ENCODE measurements at regions not wholly inside any gene's neighbourhood (a gene's known extent, or its start where the extent isn't known, plus 50 kb on each side); places are given as distances from the start of the nearest gene placed in this dataset.
"Not testable (repeated sequence)": the region's sequence is repeated elsewhere in the genome, so short reads cannot be mapped to it uniquely, and the experiment has no call there.

DNA sequence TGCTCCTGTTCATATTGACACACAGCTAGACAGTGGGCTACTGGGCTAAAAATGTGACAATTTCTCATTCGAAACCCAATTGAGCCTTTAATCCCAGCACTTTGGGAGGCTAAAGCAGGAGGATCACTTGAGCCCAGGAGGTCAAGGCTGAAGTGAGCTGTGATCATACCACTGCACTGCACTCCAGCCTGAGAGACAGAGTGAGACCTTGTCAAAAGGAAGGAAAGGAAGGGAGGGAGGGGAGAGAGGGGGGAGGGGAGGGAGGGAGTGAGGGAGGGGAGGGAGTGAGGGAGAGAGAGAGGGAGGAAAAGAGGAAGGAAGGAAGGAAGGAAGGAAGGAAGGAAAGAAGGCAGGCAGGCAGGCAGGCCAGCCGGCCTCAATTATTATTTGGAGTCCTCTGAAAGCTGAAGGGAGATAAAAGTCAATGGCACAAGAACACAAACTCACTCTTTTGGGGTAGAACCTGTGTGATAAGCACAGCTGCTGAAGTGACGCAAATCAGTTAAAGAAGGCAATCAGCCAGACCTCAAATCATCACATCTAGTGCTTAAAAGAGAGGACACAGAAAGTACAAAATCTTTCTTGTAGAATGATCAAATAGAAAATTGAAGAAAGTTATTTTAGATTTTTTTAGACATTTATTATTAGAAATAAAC is 98.1 kb downstream of the CCDC71L start:
- no peak for DNase-seq (ENCODE audit: low spot score)

DNA sequence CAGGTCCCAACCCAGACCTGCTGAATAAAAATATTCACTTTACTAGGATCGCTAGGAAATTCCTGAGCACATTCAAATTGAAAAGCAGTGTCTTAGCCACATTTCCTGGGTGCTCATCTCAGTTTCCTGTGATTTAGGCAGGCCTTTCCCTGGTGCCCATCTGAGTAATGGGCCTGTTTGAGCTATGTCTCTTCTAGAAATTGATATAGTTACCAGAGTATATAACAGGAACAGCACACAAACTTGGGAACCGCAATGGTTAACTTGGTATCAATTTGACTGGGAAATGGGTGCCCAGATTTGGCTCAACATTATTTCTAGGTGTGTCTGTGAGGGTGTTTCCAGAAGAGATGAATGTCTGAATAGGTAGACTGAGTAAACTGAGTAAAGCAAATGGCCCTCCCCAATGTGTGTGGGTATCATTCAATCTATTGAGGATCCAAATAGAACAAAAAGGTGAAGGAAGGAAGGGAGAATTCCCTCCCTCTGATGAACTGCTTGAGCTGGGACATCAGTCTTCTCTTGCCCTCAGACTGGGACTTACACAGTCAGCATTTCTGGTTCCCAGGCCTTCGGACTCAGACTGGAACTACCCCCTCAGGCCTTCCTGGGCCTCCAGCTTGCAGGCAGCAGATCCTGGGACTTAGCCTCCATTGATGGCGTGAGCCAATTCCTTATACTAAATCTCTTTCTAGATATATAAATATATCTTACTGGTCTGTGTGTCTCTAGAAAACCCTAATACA is 99.1 kb downstream of the CCDC71L start:
- no peak for DNase-seq (ENCODE audit: low spot score)

DNA sequence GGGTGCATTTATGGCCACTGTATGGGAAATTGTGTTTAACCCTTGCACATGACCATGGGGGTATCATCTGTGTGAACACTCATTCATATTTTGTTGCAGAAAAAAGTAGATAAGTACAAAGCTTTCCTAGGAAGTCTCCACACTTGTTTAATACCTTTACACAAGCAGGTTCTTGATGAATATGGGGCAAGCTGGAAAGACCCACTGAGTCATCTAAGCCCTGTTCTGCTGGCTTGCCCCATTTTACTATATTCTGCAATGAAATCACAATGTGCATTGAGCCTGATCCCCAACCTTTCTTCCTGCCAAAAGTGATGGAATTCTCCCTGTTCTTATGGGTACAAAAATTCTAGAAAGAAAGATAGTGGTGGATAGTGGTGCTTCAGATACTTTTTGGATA is 99.8 kb downstream of the CCDC71L start:
- no peak for DNase-seq (ENCODE audit: low spot score)

DNA sequence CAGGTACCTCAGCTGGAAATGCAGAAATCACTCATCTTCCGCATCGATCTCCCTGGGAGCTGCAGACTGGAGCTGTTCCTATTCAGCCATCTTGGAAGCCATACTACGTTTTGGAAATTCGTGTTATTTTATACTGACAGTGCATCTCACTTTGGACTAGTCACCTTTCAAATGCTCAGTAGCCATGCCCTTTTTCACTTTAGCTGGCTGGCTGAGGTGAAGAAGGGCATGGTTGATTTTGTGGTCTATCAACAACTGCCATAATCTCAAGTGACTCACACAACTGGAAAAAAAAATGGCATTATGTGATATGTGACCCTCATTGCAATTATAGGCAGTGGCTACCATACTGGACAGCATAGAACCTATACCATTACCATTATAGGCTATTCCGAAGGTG is 100.5 kb downstream of the CCDC71L start:
- no peak for DNase-seq (ENCODE audit: low spot score)

DNA sequence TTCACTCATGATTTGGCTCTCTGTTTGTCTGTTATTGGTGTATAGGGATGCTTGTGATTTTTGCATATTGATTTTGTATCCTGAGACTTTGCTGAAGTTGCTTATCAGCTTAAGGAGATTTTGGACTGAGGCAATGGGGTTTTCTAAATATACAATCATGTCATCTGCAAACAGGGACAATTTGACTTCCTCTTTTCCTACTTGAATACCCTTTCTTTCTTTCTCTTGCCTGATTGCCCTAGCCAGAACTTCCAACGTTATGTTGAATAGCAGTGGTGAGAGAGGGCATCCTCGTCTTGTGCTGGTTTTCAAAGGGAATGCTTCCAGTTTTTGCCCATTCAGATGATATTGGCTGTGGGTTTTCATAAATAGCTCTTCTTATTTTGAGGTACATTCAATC is 104.7 kb downstream of the CCDC71L start:
- DNase-seq (ENCODE audit: low spot score): not testable (repeated sequence)

DNA sequence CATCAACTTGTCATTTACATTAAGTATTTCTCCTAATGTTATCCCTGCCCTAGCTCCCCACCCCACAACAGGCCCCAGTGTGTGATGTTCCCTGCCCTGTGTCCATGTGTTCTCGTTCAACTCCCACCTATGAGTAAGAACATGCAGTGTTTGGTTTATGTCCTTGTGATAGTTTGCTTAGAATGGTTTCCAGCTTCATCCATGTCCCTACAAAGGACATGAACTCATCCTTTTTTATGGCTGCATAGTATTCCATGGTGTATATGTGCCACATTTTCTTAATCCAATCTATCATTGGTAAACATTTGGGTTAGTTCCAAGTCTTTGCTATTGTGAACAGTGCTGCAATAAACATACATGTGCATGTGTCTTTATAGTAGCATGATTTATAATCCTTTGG is 106.3 kb downstream of the CCDC71L start:
- not testable (repeated sequence) for DNase-seq (ENCODE audit: low spot score)

DNA sequence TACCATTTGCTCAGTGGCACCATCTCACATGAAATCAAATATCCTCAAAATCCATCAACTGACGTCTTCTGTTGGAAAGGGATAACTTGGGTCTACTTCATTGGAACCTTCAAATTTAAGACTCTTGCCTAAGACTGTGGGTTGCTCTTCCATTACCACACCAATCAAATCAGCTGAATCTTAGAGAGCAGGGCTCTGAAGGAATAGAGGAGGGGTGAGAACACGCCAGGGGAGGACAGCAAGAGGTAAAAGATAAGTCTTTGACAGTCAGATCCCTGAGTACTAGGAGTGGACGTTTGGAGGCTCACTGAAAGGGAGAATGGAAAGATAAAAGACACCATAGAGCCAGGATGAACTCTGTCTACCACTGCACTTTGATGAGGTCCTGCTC is 107.5 kb downstream of the CCDC71L start:
- no peak for DNase-seq (ENCODE audit: low spot score)

DNA sequence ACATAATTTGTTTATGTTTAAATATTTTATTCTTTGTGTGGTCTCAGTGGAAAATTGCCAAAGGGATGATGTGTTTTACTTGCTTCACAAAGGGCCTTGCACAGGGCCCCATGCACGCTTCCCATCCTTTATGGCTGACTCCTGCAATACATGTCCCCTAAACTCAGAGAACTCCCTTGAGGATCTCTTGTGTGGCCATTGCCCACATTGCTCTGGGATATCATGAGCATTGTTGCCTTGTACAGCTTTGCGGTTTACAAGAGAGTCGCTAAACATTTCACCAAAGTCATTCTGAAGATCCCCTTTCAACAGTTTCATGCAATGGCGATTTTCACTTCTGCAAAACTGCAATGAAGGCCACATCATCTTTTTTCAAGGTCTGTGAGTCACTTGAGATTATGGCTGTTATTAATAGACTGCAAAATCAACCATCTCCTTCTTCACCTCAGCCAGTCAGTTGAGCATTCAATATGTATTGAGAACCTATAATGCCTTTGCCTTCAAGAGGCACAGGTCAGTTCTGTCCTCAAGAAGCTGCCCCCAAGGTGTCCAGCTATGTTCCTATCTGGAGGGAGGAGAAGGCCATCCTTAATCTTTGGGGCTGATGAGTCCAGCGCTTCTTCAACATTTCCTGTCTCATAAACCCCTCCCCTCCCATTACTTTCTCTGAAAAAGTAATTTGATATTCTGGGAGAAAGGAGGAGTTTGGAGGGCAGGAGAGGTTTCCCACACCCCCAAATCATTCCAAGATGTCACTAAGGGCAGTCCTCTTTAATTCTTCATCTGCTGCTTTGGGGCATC is 108.1 kb downstream of the CCDC71L start:
- no peak for DNase-seq (ENCODE audit: low spot score)

DNA sequence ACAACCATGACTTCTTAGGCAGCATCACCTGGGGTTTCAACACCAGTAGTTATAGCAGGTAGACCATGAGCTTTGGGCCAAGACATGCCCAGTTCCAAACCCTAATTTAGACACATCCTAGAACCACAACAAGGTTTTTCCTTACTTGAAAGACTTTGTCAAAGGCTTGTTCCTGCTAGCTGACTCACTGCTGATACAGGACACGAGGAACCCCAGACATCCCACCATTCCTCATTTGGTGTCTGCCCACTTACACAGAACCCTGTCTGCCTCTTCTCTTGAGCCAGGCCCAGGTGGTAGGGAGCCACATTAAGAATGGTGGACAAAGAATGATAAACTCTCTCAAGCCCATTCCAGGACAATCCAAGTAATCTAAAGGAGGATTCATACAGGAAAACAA is 109.0 kb downstream of the CCDC71L start:
- no peak for DNase-seq (ENCODE audit: low spot score)

DNA sequence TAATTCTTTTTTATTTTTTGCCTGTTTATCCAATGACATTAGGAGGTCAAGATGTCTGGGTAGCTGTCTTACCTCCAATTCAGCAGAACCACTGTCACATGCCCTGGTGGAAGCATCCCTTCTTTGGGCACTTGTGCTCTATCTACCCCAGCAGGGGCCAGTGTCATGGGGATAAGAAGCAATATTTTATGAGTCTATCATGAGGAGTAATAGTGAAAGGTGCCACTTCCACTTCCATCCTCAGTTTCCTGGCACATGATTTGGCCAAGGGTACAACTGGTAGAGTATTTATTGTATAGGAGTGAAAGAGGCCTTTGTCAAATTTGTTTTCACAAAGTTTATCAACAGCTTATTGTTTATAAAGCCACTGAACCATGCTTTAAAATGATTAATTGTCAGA is 112.5 kb downstream of the CCDC71L start:
- DNase-seq (ENCODE audit: low spot score): no peak

DNA sequence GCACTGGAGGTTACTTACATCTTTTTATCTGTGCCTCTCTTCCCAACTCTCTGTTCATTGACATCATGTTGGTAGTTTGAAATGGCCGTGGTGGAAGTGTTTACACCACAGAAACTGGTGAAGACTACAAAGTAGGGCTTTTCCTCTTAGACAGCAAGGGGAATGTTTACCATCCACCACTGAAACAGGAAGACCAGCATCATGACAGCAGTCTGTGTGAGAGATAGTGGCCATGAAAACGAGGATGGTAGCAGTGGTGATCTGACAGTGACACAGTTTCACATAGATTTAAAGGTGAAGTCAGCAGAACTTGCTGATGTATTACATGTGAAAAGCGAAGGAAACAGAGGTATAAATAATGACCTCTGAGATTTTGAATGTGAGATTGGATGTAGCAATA is 115.7 kb downstream of the CCDC71L start:
- no peak for DNase-seq (ENCODE audit: low spot score)

DNA sequence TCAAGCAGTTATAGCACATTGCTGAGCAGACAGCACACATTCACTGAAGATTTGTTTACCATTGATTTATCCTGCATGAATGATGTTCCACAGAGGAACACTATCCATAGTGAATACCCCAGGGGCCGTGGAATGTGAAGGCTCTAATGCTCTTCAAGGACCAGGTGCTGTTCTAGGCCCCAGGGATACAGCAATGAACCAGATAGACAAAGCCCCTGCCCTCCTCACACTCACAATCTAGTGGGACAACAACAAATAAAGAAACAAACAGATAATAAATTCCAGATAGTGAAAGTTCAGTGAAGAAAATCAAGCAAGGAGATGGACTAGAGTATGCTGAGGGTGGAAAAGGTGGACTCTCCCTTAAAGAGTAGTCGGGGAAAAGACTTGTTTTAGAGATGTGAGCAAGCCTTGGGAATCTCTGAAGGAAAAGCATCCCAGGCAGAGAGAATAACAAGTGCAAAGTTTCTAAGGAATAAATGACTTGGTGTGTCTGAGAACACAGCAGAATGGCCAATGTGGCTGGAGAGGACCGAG is 117.7 kb downstream of the CCDC71L start:
- no peak for DNase-seq (ENCODE audit: low spot score)

DNA sequence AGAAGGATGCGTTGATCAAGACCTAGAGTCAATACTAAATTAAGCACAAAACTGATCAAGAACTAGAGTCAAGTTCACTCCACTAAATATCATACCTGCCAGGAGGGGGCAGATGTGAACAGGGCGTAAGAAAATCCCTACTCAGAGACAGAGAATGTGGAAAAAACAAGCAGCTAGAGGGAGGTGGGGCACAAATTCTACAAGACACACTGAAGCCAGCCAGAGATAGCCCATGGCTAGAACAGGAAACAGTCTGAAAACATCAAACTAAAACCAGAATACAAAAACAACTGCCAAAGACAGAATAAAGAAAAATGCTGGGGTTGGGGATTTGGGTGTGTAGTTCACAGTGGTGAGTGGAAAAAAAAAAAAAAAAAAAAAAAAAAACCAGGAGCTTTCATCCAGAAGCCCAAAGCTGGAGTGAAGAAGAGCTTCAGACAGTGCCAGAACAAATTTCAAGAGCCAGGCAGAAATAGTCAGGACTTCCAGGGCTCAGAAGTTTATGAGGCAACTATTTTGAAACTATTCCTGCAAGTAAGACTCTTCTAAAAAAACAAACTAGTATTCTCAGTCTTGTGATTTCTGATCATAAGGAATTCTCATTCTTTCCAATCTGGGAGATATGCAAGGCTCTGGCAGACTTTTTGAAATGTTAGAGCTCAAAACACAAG is 118.3 kb downstream of the CCDC71L start:
- peak; percentile 78 for DNase-seq (ENCODE audit: low spot score)

DNA sequence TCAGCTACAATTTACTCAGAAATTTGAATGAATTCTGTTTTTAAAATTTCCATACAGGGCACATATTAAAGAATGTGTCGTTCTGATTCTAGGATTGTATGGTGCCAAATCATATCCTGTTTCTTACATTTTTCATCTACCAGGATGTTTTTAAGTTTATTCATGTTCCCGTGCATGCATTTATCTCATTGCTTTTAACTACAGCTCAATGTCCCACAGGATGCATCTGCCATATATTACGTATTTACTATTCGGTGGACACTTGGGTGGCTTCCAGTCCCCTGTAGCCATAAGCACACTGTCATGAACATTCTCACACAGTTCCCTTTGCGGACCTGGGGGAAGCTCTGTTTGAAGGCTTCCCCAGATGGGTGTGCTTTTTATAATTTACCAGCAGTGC is 122.3 kb downstream of the CCDC71L start:
- no peak for DNase-seq (ENCODE audit: low spot score)

DNA sequence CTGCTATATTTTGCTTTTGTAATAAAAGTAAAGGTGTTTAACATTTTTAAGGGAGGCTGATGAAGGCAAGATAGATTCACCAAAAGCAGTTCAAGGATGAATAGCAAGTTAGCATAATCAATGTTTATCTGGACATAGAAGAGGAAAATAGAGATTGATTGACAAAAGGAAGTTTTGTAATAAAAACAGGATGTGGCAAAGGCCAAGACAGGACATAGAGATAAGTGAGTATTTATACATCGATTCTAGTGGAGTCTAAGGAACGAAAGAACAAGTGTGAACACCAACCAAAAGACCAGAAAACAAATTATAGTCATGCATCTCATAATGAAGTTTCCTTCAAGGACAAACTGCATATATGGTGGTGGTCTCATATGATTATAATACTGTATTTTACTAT is 123.8 kb downstream of the CCDC71L start:
- DNase-seq (ENCODE audit: low spot score): no peak

DNA sequence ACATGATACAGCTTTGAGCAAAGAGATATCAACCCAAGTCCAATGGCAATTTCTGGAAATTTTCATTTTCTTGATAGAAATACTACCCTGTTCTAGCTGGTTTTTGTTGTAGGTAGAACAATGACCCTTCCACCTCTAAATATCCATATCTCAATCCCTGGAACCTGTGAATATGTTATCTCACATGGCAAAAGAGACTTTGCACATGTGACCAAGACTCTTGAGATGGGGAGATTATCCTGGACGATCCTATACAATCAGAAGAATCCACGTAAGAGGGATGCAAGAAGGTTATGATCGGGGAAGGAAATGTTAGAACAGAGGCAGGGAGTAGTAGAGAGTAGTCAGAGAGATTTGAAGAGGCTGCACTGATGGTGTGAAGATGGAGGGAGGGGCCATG is 124.9 kb downstream of the CCDC71L start:
- DNase-seq (ENCODE audit: low spot score): no peak

DNA sequence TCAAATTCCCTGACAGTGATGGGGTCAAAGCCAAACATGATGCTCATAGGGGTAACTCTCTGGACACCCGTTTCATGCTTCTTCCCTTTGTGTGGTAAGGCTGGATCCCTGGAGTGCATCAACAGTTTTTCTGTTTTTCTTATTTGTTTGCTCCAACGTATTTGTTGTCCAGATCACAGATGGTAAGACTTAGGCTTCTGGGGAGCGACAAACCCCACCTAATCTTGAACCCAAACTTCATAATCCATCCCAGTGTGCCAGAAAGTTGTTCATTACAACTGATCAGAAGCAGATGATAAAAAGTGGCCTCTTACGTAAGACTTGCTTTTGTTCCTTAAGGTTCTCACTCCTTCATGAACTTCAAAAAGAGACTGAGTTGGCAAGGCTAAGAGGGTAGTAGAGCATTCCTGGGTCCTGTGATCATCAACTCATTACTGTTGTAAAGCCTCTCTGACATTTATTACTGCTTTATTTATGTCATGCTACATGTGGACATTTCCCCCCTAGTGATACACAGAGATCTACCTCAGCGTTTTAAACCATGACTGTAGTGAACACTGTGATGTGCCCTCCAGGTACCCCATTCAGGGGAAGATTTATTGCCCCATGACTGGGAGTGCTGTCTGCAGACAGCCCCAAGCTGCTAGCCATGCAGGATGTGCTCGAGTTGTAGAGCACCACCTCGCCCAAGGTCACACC is 125.6 kb downstream of the CCDC71L start:
- no peak for DNase-seq (ENCODE audit: low spot score)

DNA sequence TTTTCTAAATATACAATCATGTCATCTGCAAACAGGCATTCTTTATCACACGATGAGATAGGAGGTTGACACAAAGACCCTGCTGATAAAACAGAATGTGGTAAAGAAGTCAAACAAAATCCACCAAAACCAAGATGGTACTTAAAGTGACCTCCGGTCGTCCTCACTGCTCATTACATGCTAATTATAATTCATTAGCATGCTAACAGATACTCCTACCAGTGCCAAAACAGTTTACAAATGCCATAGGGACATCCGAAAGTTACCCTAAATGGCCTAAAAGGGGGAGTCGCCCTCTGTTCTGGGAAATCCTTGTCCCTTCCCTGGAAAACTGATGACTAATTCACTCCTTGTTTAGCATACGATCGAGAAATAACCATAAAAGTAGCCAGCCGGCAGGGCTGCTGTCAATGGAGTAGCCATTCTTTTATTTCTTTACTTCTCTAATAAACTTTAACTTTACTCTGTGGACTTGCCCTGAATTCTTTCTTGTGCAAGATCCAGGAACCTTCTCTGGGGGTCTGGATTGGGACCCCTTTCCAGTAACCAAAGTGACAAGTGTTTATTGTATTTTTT is 126.6 kb downstream of the CCDC71L start:
- no peak for DNase-seq (ENCODE audit: low spot score)

DNA sequence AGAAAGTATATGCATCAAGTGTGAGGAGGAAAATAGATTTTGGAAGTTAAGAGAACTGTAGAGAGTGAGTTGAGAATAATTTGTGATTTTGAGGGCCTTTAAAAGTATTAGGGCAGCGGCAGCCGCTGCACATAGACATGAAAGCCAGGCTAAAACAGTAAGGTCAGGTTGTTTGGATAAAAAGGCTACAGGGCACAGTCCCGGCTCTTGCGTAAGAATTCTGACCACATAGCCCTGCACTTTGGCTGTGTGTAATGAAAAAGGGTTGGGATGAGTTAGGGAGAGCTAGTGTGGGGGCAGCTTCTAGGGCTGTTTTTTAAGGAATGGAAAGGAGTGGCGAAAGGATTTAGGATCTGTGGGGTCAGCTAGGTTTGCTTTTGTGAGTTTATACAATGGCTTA is 130.8 kb downstream of the CCDC71L start:
- DNase-seq (ENCODE audit: low spot score): not testable (repeated sequence)

DNA sequence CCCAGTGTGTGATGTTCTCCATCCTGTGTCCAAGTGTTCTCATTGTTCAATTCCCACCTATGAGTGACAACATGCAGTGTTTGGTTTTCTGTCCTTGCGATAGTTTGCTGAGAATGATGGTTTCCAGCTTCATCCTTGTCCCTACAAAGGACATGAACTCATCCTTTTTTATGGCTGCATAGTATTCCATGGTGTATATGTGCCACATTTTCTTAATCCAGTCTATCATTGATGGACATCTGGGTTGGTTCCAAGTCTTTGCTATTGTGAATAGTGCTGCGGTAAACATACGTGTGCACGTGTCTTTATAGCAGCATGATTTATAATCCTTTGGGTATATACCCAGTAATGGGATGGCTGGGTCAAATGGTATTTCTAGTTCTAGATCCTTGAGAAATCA is 134.3 kb downstream of the CCDC71L start:
- not testable (repeated sequence) for DNase-seq (ENCODE audit: low spot score)

DNA sequence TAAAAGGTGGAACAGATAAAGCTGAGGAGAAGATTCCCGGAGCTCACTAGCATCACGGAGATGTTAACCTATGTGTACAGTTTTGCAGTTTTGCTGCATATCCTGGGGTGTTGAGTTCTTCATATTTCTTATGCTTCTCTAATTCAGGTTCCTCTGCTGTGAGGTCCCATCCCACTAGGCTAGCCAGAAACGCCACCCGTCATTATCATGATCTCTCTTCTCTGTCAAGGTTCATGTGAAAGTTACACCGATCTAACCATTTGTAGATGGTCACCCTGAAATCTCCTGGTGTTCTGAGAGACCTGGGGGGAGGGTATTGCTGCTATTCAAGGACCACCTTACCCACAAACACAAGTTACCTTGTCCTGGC is 136.3 kb downstream of the CCDC71L start:
- no peak for DNase-seq (ENCODE audit: low spot score)

Data from mucosa of gallbladder (tissue), 1 donor.